NT2/D1 (cell line): ENCODE measurements at regions not wholly inside any gene's neighbourhood (a gene's known extent, or its start where the extent isn't known, plus 50 kb on each side); places are given as distances from the start of the nearest gene placed in this dataset.

Source experiments
- YY1 ChIP-seq: IDR thresholded peaks from 2 replicates; pipeline ENCODE4 v1.6.1; 2011; ENCODE audit not compliant: insufficient read length, insufficient read depth
- ZNF274 ChIP-seq: IDR thresholded peaks from 2 replicates; pipeline ENCODE4 v1.6.1; 2011; ENCODE audit warnings: mild to moderate bottlenecking, low read depth, low read length

GRCh38 chr5:152534641-152535040 is 129.6 kb upstream of the NMUR2 start:
- TF ChIP-seq ZNF274, result no peak
- no peak for TF ChIP-seq YY1
